ENCODE measurements at regions not wholly inside any gene's neighbourhood (a gene's known extent, or its start where the extent isn't known, plus 50 kb on each side); places are given as distances from the start of the nearest gene placed in this dataset.
"Not testable (repeated sequence)": the region's sequence is repeated elsewhere in the genome, so short reads cannot be mapped to it uniquely, and the experiment has no call there.

DNA sequence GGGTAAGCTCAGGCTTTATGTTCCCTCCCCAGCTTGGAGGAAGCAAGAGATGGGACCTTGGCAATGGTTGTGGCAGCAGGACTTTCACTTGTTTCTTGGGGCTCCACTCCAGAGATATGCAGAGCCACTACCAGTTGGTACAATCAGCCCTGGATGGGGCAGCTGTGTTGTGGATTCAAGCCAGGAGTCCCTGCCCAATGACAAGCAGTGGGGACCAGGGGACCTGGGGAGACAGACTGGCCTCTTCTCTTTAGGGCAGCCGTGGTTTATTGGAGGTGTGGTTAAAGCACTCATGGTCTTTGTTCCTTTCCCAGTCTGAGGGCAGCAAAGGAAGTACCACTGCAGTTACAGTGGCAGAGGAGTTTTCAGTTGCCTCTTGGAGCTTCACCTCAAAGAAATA lies 856.1 kb downstream of the TTLL7 start:
- not testable (repeated sequence) for DNase-seq (ENCODE audit: extremely low read depth, low read depth)

DNA sequence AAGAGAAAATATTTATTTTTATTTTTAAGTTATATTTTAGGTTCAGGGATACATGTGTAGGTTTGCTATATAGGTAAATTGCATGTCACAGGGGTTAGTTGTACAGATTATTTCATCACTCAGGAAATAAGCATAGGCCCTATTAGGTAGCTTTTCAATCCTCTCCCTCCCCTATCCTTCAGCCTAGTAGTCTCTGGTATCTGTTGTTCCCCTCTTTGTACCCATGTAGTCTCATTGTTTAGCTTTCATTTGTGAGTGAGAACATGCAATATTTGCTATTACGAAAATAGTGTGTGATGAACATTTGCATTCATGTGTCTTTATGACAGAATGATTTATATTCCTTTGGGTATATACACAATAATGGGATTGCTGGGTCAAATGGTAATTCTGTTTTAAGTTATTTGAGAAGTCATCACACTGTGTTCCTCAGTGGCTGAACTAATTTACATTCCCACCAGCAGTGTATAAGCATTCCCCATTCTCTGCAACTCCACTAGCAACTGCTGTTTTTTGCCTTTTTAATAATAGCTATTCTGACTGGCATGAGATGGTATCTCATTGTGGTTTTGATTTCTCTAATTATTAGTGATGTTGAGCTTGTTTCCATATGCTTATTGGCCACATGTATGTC lies 863.3 kb downstream of the TTLL7 start:
- DNase-seq (ENCODE audit: extremely low read depth, low read depth) = not testable (repeated sequence)

GRCh38 chr1:83134322-83135014 lies 864.5 kb downstream of the TTLL7 start:
- DNase-seq (ENCODE audit: extremely low read depth, low read depth) = not testable (repeated sequence)

- DNase-seq (ENCODE audit: extremely low read depth, low read depth) = no peak
- TF ChIP-seq CTCF (IDR thresholded peaks at IDR 0.05; ENCODE audit: low read depth, low read length) = no peak
Observed at GRCh38 chr1:83131692-83131955, 867.3 kb downstream of the TTLL7 start.

GRCh38 chr1:83130886-83131691 lies 867.8 kb downstream of the TTLL7 start:
- no peak for DNase-seq (ENCODE audit: extremely low read depth, low read depth)
- TF ChIP-seq CTCF (IDR thresholded peaks at IDR 0.05; ENCODE audit: low read depth, low read length) = no peak

GRCh38 chr1:83129107-83129506 lies 869.8 kb downstream of the TTLL7 start:
- no peak for TF ChIP-seq CTCF (IDR thresholded peaks at IDR 0.05; ENCODE audit: low read depth, low read length)
- DNase-seq (ENCODE audit: extremely low read depth, low read depth) = no peak

DNA sequence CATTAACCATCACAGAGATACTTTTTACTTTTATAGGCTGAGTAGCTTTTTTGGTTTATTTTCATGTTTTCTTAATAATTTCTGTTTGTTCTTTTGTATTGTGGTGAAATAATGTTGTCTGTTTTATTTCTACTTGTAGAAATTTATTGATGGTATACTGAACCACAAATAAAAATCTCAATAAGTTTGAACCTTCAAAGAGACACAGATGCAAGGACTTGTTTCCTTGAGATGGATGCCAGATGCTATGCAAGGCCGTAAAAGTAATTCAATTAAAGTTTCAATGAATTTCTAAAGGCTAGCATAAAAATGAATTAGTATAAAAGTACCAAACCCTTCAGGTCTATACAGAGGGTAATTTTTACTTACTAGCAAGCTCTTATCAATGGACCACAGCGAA lies 873.5 kb downstream of the TTLL7 start:
- TF ChIP-seq CTCF (IDR thresholded peaks at IDR 0.05; ENCODE audit: low read depth, low read length) = no peak
- DNase-seq (ENCODE audit: extremely low read depth, low read depth) = no peak

DNA sequence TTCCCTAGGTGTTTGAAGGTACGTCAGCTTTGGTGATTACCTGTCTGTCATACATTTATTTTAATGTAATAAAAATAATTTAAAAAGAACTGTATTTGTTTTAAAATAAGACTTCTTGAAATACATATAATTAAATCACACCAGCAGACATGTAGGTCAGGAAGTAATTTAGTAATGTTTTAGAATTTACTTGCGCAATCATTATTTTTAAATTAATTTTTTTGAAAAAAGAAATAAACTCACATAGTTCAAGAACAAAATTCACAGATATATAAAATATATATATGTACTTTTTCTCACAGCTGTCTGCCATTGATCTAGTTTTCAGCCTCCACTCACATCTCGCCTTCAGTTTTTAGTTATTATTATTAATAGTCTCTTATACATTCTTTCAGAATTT lies 875.9 kb downstream of the TTLL7 start:
- DNase-seq (ENCODE audit: extremely low read depth, low read depth) = no peak
- no peak for TF ChIP-seq CTCF (IDR thresholded peaks at IDR 0.05; ENCODE audit: low read depth, low read length)

- TF ChIP-seq CTCF (IDR thresholded peaks at IDR 0.05; ENCODE audit: low read depth, low read length) = no peak
Observed at GRCh38 chr1:83118472-83118871, 880.5 kb downstream of the TTLL7 start.

DNA sequence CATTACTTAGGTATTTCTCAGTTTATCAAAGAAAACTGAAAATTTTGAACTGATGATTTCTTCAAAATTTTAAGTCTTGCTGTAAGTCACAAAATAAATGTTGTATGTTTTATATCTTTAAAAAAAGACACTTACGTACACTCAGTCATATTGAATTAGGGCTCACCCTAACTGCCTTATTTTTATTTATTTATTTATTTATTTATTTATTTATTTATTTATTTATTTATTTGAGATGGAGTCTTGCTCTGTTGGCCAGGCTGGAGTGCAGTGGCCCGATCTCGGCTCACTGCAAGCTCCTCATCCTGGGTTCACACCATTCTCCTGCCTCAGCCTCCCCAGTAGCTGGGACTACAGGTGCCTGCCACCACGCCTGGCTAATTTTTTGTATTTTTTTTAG lies 881.9 kb downstream of the TTLL7 start:
- not testable (repeated sequence) for DNase-seq (ENCODE audit: extremely low read depth, low read depth)

More at GRCh38 chr1:83118472-83118871, 880.5 kb downstream of the TTLL7 start:
- no peak for DNase-seq (ENCODE audit: extremely low read depth, low read depth)

Data from AG09319 (cell line).